HG03432 (cell line): ENCODE measurements at regions not wholly inside any gene's neighbourhood (a gene's known extent, or its start where the extent isn't known, plus 50 kb on each side); places are given as distances from the start of the nearest gene placed in this dataset.
A peak's percentile ranks its signal among the peaks of the same experiment; 100 is the strongest.

Experiments
- ATAC-seq: cut with Tn5 transposase; IDR thresholded peaks from one replicate; pipeline ENCODE4 v1.9.1; 2021; ENCODE audit warnings: mild to moderate bottlenecking, moderate library complexity; ENCODE audit not compliant: unreplicated experiment

GRCh38 chr13:50511877-50512341 is 331.6 kb downstream of the DLEU7 start:
- peak; percentile 62 for ATAC-seq

GRCh38 chr13:50512474-50513299 is 330.8 kb downstream of the DLEU7 start:
- ATAC-seq = peak; percentile 94

GRCh38 chr13:50513300-50513877 is 330.1 kb downstream of the DLEU7 start:
- no peak for ATAC-seq

DNA sequence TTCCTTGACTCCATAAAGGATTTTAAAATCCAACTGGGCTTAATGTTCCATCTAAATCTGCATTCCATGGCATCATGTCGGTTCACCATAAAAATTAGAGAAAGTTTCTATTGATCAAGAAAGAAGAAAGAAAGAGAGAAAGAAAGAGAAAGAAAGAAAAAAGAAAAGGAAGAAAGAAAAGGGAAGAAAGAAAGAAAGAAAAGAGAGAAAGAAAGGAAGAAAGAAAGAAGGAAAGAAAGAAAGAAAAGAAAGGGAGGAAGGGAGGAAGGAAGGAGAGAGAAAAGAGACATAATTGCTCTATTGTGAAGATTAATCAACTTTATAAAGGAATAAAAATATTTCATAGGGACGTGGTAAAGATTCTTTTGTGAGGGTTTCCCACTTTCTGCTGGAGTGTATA is 329.2 kb downstream of the DLEU7 start:
- no peak for ATAC-seq

- no peak for ATAC-seq
These were observed 325.4 kb downstream of the DLEU7 start for GRCh38 chr13:50518131-50518530.

- ATAC-seq = no peak
These were observed 324.7 kb downstream of the DLEU7 start for GRCh38 chr13:50518781-50519201.

DNA sequence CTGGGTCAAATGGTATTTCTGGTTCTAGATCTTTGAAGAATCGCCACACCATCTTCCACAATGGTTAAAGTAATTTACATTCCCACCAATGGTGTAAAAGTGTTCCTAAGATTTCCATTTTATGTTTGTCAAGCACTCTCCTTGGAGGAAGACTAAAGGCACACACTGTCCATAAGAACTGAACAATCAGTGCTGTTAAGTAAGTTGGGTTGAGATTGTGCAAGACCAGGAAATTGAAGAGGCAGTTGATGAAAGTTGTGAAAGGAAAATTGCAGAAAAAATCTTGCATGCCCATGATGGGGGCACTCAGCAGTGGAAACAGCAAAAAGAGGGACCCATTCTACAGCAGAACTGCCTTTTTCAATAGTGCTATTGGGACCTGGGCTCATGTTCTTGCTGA is 323.6 kb downstream of the DLEU7 start:
- no peak for ATAC-seq

GRCh38 chr13:50521006-50521830 is 322.3 kb downstream of the DLEU7 start:
- no peak for ATAC-seq

DNA sequence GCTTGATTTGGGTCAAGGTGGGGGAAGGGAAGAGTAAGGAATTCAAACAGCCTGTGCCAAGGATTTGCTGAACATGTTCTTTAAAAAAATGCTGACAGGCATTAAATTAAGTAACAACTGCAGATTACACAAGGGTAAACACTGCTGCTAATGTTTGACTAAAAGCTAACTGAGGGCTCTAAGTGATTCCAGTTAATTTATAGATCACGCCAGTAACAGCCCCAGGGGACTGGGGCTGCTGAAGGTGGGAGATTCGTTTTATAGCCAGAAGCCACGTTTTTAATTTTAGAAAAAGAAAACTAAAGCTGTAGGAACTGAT is 321.7 kb downstream of the DLEU7 start:
- ATAC-seq = no peak

GRCh38 chr13:50522506-50522905 is 321.0 kb downstream of the DLEU7 start:
- no peak for ATAC-seq

DNA sequence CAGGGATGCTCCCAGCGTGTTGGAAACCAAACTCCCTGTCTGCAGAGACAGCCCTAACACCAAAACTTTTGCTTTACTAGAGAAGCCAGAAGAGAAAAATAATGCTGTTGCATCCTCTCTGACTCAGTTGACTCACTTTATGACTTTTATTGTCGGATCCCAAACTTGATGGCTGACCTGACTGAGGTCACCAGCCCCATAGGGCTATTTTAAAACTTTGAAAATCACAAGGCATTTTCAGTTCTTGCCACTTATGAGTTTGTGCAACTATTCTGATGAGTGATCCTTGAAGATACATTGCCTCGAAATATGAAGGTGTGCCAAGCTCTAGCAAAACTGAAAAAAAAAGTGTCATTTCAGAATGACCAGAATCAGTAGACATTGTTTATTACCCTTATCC is 320.2 kb downstream of the DLEU7 start:
- no peak for ATAC-seq

- no peak for ATAC-seq
These were observed 318.9 kb downstream of the DLEU7 start for GRCh38 chr13:50524560-50524959.

DNA sequence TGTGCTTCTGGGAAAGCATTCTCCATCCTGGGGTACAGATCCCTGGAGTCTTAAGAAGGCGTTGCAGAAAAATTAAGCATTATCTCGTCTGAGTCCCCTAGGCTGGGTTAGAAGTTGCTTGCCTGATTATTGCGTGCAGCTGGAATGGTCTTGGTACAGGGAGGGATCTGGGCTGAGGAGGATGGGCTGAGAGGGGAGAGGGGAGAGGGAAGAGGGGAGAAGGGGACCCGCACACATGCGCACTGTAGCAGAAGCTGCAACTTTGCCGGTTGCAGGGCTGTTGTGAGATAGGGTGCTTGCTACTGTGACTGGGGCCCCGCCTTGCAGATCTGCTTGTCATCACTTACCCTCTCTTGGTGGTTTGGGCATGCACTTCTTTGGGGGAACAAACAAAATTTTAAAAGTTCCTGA is 316.8 kb downstream of the DLEU7 start:
- ATAC-seq = no peak

GRCh38 chr13:50527188-50527587 is 316.3 kb downstream of the DLEU7 start:
- ATAC-seq = no peak

GRCh38 chr13:50527612-50528509 is 315.6 kb downstream of the DLEU7 start:
- ATAC-seq = no peak

DNA sequence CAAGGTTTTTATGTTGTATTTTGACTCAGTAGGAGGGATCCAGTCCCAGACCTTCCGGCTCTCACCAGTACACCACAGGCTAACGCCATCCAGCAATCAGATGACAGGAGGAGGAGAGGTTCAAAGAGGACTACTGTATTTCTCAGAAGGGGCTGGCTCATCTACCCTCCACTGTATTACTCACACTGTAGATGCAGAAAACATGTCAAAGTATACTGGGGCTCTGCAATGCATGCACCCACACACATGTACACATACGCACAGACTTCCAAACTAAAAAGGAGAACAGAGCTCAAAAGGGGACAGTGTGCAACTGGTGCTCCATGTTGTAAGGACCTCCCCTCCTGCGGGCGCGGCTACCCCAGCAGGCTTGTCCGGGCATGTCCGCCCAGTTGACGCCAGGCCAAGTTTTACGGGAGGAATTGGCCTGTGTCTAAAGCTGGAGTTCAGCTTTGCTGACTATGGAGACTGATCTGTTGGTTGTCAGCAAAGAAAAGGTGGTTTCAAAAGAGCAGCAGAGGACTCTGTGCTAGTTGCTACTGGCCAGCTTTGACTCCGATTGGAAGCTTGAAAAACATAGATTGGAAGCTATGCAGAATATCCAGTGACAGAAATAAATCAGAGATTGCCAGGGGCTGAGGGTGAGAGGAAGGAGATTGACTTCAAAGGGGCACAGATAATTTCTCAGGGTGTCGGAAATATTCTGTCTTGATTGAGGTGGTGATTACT is 314.2 kb downstream of the DLEU7 start:
- ATAC-seq = no peak

DNA sequence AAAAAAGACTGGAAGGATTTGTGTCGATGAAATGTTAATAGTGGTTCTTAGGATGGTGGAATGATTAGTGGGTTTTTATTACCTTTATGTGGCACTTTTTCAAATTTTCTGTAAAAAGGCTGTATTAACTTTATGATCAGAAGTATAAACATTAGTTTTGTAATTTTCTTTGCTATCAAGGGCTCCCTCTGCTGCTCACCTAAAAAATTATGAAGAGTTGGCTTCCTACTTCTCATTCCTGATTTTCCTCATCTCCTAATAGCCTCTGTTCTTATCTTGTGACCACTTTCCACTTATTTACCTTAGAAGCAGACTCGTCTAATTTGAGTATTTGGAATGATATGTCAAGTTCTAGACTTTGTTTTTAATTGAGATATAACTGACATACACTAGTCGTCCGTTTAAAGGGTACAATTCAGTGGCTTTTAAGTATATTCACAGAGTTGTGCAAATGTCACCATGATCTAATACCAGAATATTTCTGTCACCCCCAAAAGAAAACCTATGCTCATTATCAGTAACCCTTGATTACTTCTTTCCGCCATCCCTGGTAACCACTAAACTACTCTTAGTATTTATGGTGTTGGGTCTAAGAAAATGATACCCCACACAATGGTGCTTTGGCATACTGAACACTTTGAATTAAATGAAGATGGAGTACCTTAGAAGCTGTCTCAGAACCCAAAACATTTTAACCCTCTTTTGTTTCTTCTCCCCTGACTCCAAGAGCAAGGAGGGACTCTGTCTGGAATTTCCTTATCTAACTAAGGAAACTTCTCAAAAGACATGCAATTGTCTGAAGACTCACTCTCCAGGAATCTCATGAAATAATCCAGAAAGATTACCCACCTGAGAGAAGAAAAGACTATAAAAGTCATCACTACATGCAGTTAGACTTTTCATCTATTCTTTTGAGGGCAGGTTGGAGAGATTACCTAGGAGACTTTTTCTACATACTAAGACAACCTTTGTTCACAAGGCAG is 311.3 kb downstream of the DLEU7 start:
- no peak for ATAC-seq

DNA sequence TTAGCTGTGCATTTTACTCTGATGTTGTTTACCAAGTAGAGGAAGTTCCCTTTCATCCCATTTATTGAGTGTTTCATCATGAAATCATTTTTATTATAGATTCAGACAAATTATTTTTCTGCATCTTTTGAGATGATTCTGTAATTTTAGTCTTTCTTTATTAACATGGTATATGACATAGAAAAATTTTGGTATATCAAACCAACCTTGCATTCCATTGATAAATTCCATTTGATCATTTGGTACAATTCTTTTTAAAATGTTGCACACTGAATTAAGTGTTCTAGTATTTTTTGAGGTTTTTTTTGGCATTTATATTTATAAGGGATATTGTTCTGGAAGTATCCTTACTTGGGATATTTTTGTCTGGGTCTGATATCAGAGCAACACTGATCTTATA is 308.4 kb downstream of the DLEU7 start:
- ATAC-seq = no peak

DNA sequence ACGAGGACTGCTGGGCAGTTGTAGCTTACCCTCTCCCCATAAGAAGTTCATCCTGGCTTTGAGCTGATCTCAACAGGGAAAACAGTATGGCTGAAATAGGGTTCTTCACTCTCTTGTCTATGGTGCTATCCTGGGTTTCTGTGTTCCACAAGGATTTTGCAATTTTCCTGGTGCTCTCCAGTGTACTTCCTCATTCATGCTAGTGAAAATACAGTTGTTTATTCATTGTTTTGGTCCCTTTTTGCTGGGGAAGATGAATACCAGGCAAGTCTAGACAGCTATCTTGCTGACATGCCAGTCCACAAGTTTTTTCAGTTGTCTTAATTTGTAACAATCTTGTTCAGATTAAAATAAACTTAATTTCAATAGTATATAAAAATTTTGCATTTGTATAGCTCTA is 306.5 kb downstream of the DLEU7 start:
- no peak for ATAC-seq
